NCI-H69 (cell line): ENCODE measurements at regions not wholly inside any gene's neighbourhood (a gene's known extent, or its start where the extent isn't known, plus 50 kb on each side); places are given as distances from the start of the nearest gene placed in this dataset.
A peak's percentile ranks its signal among the peaks of the same experiment; 100 is the strongest.
"Not testable (repeated sequence)": the region's sequence is repeated elsewhere in the genome, so short reads cannot be mapped to it uniquely, and the experiment has no call there.

Source experiments
- DNase-seq: peaks from one replicate; lab custom pipeline; 2025; lab: John Stamatoyannopoulos, UW

GRCh38 chr6:126667728-126668127 is 327.8 kb downstream of the CENPW start:
- no peak for DNase-seq

GRCh38 chr6:126672649-126673048 is 332.7 kb downstream of the CENPW start:
- DNase-seq = no peak

GRCh38 chr6:126673749-126674148 is 333.8 kb downstream of the CENPW start:
- DNase-seq = not testable (repeated sequence)

- DNase-seq = no peak
These were observed 342.5 kb downstream of the CENPW start for GRCh38 chr6:126682440-126682839.

- no peak for DNase-seq
These were observed 345.3 kb downstream of the CENPW start for GRCh38 chr6:126685182-126685581.

GRCh38 chr6:126696921-126697693 is 357.2 kb downstream of the CENPW start:
- DNase-seq = peak; percentile 94

GRCh38 chr6:126698732-126699240 is 358.9 kb downstream of the CENPW start:
- peak; percentile 43 for DNase-seq

- DNase-seq = peak; percentile 20
These were observed 362.0 kb downstream of the CENPW start for GRCh38 chr6:126701676-126702560.

- no peak for DNase-seq
These were observed 376.1 kb downstream of the CENPW start for GRCh38 chr6:126716032-126716431.

- DNase-seq = peak; percentile 74
These were observed 377.1 kb downstream of the CENPW start for GRCh38 chr6:126716826-126717509.

- no peak for DNase-seq
These were observed 378.8 kb downstream of the CENPW start for GRCh38 chr6:126718600-126719327.

GRCh38 chr6:126720304-126720703 is 380.4 kb downstream of the CENPW start:
- DNase-seq = no peak

GRCh38 chr6:126721581-126722160 is 381.8 kb downstream of the CENPW start:
- DNase-seq = no peak

- DNase-seq = peak; percentile 78
These were observed 382.5 kb downstream of the CENPW start for GRCh38 chr6:126722411-126722810.

GRCh38 chr6:126723541-126724170 is 383.7 kb downstream of the CENPW start:
- DNase-seq = no peak

- DNase-seq = no peak
These were observed 384.9 kb downstream of the CENPW start for GRCh38 chr6:126724821-126725220.

GRCh38 chr6:126726454-126726853 is 386.5 kb downstream of the CENPW start:
- not testable (repeated sequence) for DNase-seq

- no peak for DNase-seq
These were observed 380.3 kb upstream of the RSPO3 start for GRCh38 chr6:126738146-126738545.

GRCh38 chr6:126738641-126739040 is 379.8 kb upstream of the RSPO3 start:
- no peak for DNase-seq

GRCh38 chr6:126743076-126743475 is 375.4 kb upstream of the RSPO3 start:
- DNase-seq = no peak
